ENCODE measurements at regions not wholly inside any gene's neighbourhood (a gene's known extent, or its start where the extent isn't known, plus 50 kb on each side); places are given as distances from the start of the nearest gene placed in this dataset.

GRCh38 chr2:150700666-150701580, 213.5 kb upstream of the RND3 start:
- H3K36me3 ChIP-seq (ENCODE audit: control insufficient read depth, low read length): no peaks in the 10 kb centered on the region
- no peaks in the 10 kb centered on the region for H3K79me2 ChIP-seq (ENCODE audit: control insufficient read depth, low read length)
- TF ChIP-seq EZH2phosphoT487 (IDR thresholded peaks at IDR 0.05; ENCODE audit: borderline replicate concordance, low read length): no peak
- TF ChIP-seq, protein P1, sequence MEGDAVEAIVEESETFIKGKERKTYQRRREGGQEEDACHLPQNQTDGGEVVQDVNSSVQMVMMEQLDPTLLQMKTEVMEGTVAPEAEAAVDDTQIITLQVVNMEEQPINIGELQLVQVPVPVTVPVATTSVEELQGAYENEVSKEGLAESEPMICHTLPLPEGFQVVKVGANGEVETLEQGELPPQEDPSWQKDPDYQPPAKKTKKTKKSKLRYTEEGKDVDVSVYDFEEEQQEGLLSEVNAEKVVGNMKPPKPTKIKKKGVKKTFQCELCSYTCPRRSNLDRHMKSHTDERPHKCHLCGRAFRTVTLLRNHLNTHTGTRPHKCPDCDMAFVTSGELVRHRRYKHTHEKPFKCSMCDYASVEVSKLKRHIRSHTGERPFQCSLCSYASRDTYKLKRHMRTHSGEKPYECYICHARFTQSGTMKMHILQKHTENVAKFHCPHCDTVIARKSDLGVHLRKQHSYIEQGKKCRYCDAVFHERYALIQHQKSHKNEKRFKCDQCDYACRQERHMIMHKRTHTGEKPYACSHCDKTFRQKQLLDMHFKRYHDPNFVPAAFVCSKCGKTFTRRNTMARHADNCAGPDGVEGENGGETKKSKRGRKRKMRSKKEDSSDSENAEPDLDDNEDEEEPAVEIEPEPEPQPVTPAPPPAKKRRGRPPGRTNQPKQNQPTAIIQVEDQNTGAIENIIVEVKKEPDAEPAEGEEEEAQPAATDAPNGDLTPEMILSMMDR (IDR thresholded peaks at IDR 0.05; ENCODE audit: low read depth, low read length, poor library complexity, severe bottlenecking): no peak
- no peak overlapping the region for H3K4me2 ChIP-seq (ENCODE audit: low read length)
- H4K20me1 ChIP-seq (ENCODE audit: control insufficient read depth, insufficient read depth, low read depth, low read length): no peaks in the 10 kb centered on the region
- no peaks in the 10 kb centered on the region for H3F3A ChIP-seq (ENCODE audit: control insufficient read depth, insufficient read depth)
- H3K4me3 ChIP-seq (ENCODE audit: low read length): no peak overlapping the region
- no peaks in the 10 kb centered on the region for H3K27me3 ChIP-seq (ENCODE audit: control insufficient read depth, low read length)
- no peaks in the 10 kb centered on the region for H3K9me2 ChIP-seq (replicated peaks; ENCODE audit: control insufficient read depth, low read length)
- no peak overlapping the region for H3K27ac ChIP-seq (ENCODE audit: low read depth, low read length)
- no peaks in the 10 kb centered on the region for H3K9me3 ChIP-seq (ENCODE audit: control insufficient read depth, insufficient read depth, low read length)
- H3K4me1 ChIP-seq (ENCODE audit: control insufficient read depth, low read length): no peaks in the 10 kb centered on the region

DNA sequence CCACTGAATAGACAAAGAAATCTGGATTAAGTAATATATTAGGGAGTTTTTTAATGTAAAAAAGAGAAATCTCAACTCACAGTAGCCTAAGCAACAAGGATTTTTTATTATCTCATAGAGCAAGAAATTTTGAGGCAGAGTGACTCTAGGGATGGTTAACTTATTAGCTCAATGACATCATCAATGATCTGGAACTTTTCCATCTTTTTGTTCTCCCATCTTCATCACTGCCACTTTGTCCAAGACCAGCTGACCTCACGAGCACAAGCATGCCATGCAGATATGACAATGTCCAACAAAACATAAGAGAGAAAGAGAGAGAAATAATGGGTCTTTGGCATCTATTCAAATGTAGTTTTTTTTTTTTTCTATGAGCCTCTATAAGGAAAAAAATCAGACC, 211.8 kb upstream of the RND3 start:
- Histone ChIP-seq H4K20me1 (ENCODE audit: control insufficient read depth, insufficient read depth, low read depth, low read length) (no peaks in the 10 kb centered on the region), H3F3A (ENCODE audit: control insufficient read depth, insufficient read depth) (no peaks in the 10 kb centered on the region), H3K4me2 (ENCODE audit: low read length) (no peak overlapping the region), H3K36me3 (ENCODE audit: control insufficient read depth, low read length) (no peaks in the 10 kb centered on the region), H3K9me3 (ENCODE audit: control insufficient read depth, insufficient read depth, low read length) (no peaks in the 10 kb centered on the region), H3K79me2 (ENCODE audit: control insufficient read depth, low read length) (no peaks in the 10 kb centered on the region), H3K27ac (ENCODE audit: low read depth, low read length) (no peak overlapping the region), H3K27me3 (ENCODE audit: control insufficient read depth, low read length) (no peaks in the 10 kb centered on the region), H3K9me2 (replicated peaks; ENCODE audit: control insufficient read depth, low read length) (no peaks in the 10 kb centered on the region), H3K4me1 (ENCODE audit: control insufficient read depth, low read length) (no peaks in the 10 kb centered on the region), H3K4me3 (ENCODE audit: low read length) (no peak overlapping the region)
- no peak for TF ChIP-seq EZH2phosphoT487 (IDR thresholded peaks at IDR 0.05; ENCODE audit: borderline replicate concordance, low read length)
- TF ChIP-seq, protein P1 (IDR thresholded peaks at IDR 0.05; ENCODE audit: low read depth, low read length, poor library complexity, severe bottlenecking): no peak

GRCh38 chr2:150698016-150698661, 210.7 kb upstream of the RND3 start:
- Histone ChIP-seq H3K36me3 (ENCODE audit: control insufficient read depth, low read length) (no peaks in the 10 kb centered on the region), H3K27me3 (ENCODE audit: control insufficient read depth, low read length) (no peaks in the 10 kb centered on the region), H3K4me2 (ENCODE audit: low read length) (no peak overlapping the region), H3K27ac (ENCODE audit: low read depth, low read length) (no peak overlapping the region), H3K9me3 (ENCODE audit: control insufficient read depth, insufficient read depth, low read length) (no peaks in the 10 kb centered on the region), H3K9me2 (replicated peaks; ENCODE audit: control insufficient read depth, low read length) (no peaks in the 10 kb centered on the region), H3K79me2 (ENCODE audit: control insufficient read depth, low read length) (no peaks in the 10 kb centered on the region), H4K20me1 (ENCODE audit: control insufficient read depth, insufficient read depth, low read depth, low read length) (no peaks in the 10 kb centered on the region), H3F3A (ENCODE audit: control insufficient read depth, insufficient read depth) (no peaks in the 10 kb centered on the region), H3K4me3 (ENCODE audit: low read length) (no peak overlapping the region), H3K4me1 (ENCODE audit: control insufficient read depth, low read length) (no peaks in the 10 kb centered on the region)
- TF ChIP-seq, protein P1 (IDR thresholded peaks at IDR 0.05; ENCODE audit: low read depth, low read length, poor library complexity, severe bottlenecking): no peak
- no peak for TF ChIP-seq EZH2phosphoT487 (IDR thresholded peaks at IDR 0.05; ENCODE audit: borderline replicate concordance, low read length)

All from DOHH2 (cell line).